GM12878 (cell line): ENCODE measurements at regions not wholly inside any gene's neighbourhood (a gene's known extent, or its start where the extent isn't known, plus 50 kb on each side); places are given as distances from the start of the nearest gene placed in this dataset.

ENCODE experiments used
- ATAC-seq: fragments of 200-7000 bp; cut with Tn5 transposase; 3 replicates; pipeline ENCODE4 v1.9.1; 2020; ENCODE audit warnings: mild to moderate bottlenecking, moderate library complexity
- BruUV-seq: library from RNA; stranded (reverse); fragments of 400-500 nt; replicated peaks from 2 replicates; lab custom pipeline; 2021; lab: Mats Ljungman, UMichigan
- CTCF ChIA-PET: fragments of 300-600 bp; sonication (Branson Sonifier 250); formaldehyde crosslinking; extraction: SDS; loops from one replicate; lab custom pipeline; 2021; ENCODE audit warnings: inconsistent platforms; lab: Yijun Ruan, JAX
- POLR2A ChIA-PET: fragments of 350-600 bp; formaldehyde crosslinking; extraction: SDS; loops from one replicate; lab custom pipeline; 2021; ENCODE audit warnings: inconsistent platforms; lab: Charles Lee
- RAD21 ChIA-PET: fragments of 300-600 bp; sonication (Branson Sonifier 250); formaldehyde crosslinking; loops from one replicate; lab custom pipeline; 2023; ENCODE audit warnings: antibody characterized with exemption; ENCODE audit not compliant: unreplicated experiment; lab: Charles Lee
- SMC1A ChIA-PET: fragments of 300-600 bp; sonication (Branson Sonifier 250); formaldehyde crosslinking; loops from one replicate; lab custom pipeline; 2023; ENCODE audit not compliant: unreplicated experiment, uncharacterized antibody; lab: Charles Lee
- DNase-seq: peaks from one replicate; pipeline ENCODE4 v3.0.0-alpha.2; 2011; ENCODE audit warnings: low read depth, low spot score
- FAIRE-seq: peaks from 3 replicates; lab custom pipeline; 2011; peaks lifted over from hg19 to GRCh38; lab: Jason Lieb, UNC
- H2AFZ ChIP-seq: 2 replicates; pipeline ENCODE4 v1.6.0; 2011; ENCODE audit warnings: low read depth, low read length, control low read depth; ENCODE audit not compliant: control insufficient read depth
- H3K27ac ChIP-seq: 2 replicates; pipeline ENCODE4 v1.5.1; 2011; ENCODE audit warnings: control low read depth; ENCODE audit not compliant: control insufficient read depth, insufficient read depth
- H3K27me3 ChIP-seq, 2 experiments: replicated peaks in 1 of 2; 2 replicates each; pipeline versions ENCODE4 v1.6.0 to v1.6.1; 2011; ENCODE audit warnings: low read length in 1 of 2; ENCODE audit not compliant: control insufficient read depth in 2 of 2, insufficient read depth in 2 of 2
- H3K36me3 ChIP-seq, 2 experiments: 2 replicates each; pipeline ENCODE4 v1.5.1; 2011; ENCODE audit warnings: low read length in 1 of 2; ENCODE audit not compliant: control insufficient read depth in 2 of 2, insufficient read depth in 2 of 2
- H3K4me1 ChIP-seq: 2 replicates; pipeline ENCODE4 v1.6.1; 2011; ENCODE audit warnings: mild to moderate bottlenecking, low read length, moderate library complexity, mixed read lengths; ENCODE audit not compliant: control insufficient read depth, insufficient read depth
- H3K4me2 ChIP-seq: 2 replicates; pipeline ENCODE4 v1.6.0; 2011; ENCODE audit warnings: control low read depth; ENCODE audit not compliant: control insufficient read depth, insufficient read depth
- H3K4me3 ChIP-seq: fragments of 200-600 bp; sonication (generic); 2 replicates; pipeline ENCODE4 v1.5.1; 2016
- H3K79me2 ChIP-seq: 2 replicates; pipeline ENCODE4 v1.6.0; 2011; ENCODE audit warnings: low read length; ENCODE audit not compliant: control insufficient read depth, insufficient read depth
- H3K9ac ChIP-seq: 2 replicates; pipeline ENCODE4 v1.8.0; 2011; ENCODE audit warnings: low read length, control low read depth, mixed read lengths; ENCODE audit not compliant: control insufficient read depth, insufficient read depth
- H3K9me3 ChIP-seq: replicated peaks from 3 replicates; pipeline ENCODE4 v1.5.1; 2011; ENCODE audit warnings: mild to moderate bottlenecking, low read length; ENCODE audit not compliant: control insufficient read depth, insufficient read depth
- H4K20me1 ChIP-seq: 2 replicates; pipeline ENCODE4 v1.6.0; 2011; ENCODE audit not compliant: control insufficient read depth, insufficient read depth
- BACH1 ChIP-seq: fragments of 450-650 bp; IDR thresholded peaks from 2 replicates; pipeline ENCODE4 v1.6.1; 2017; ENCODE audit warnings: mild to moderate bottlenecking, borderline replicate concordance
- CBFB ChIP-seq: IDR thresholded peaks from 2 replicates; pipeline ENCODE4 v1.6.1; 2016; ENCODE audit warnings: antibody characterized with exemption, low read depth
- CEBPB ChIP-seq, 2 experiments: fragments of 150-350 bp in 1 of 2; IDR thresholded peaks; 2 replicates each; pipeline ENCODE4 v1.6.1; 2012 to 2014; ENCODE audit warnings: low read depth in 2 of 2, low read length in 2 of 2, borderline replicate concordance in 1 of 2, inconsistent platforms in 1 of 2
- GATAD2B ChIP-seq: fragments of 450-650 bp; conservative IDR thresholded peaks from 2 replicates; pipeline ENCODE4 v1.6.1; 2017; ENCODE audit warnings: low read depth, mild to moderate bottlenecking, moderate library complexity
- JUNB ChIP-seq: IDR thresholded peaks from 2 replicates; pipeline ENCODE4 v1.6.1; 2016; ENCODE audit warnings: antibody characterized with exemption, mild to moderate bottlenecking
- JUND ChIP-seq: IDR thresholded peaks from 2 replicates; pipeline ENCODE4 v1.6.1; 2012; ENCODE audit warnings: low read depth, mild to moderate bottlenecking, low read length, improper control_type of control experiment, moderate library complexity
- KAT2A ChIP-seq: conservative IDR thresholded peaks from 2 replicates; pipeline ENCODE4 v1.6.1; 2011; ENCODE audit warnings: low read depth, low read length; ENCODE audit not compliant: control insufficient read depth
- NR2C2 ChIP-seq: IDR thresholded peaks from 2 replicates; pipeline ENCODE4 v1.6.1; 2011; ENCODE audit warnings: borderline replicate concordance, low read depth; ENCODE audit not compliant: control insufficient read depth, insufficient read length
- NRF1 ChIP-seq: conservative IDR thresholded peaks from 2 replicates; pipeline ENCODE4 v1.6.1; 2011; ENCODE audit warnings: mild to moderate bottlenecking, low read depth, low read length, improper control_type of control experiment
- PAX5 ChIP-seq: IDR thresholded peaks from 2 replicates; pipeline ENCODE4 v1.6.1; 2011; ENCODE audit warnings: low read depth, low read length, borderline replicate concordance
- RBBP5 ChIP-seq: fragments of 200-600 bp; sonication (generic); conservative IDR thresholded peaks from 2 replicates; pipeline ENCODE4 v1.6.1; 2016
- SIX5 ChIP-seq: IDR thresholded peaks from 2 replicates; pipeline ENCODE4 v1.6.1; 2011; ENCODE audit warnings: mild to moderate bottlenecking, low read depth, low read length, moderate library complexity; ENCODE audit not compliant: severe bottlenecking
- SP1 ChIP-seq: IDR thresholded peaks from one replicate; pipeline ENCODE4 v1.6.1; 2011; ENCODE audit warnings: low read depth, low read length
- STAT3 ChIP-seq: IDR thresholded peaks from 2 replicates; pipeline ENCODE4 v1.6.1; 2011; ENCODE audit warnings: low read depth, low read length, improper control_type of control experiment
- TCF12 ChIP-seq: IDR thresholded peaks from 2 replicates; pipeline ENCODE4 v1.6.1; 2011; ENCODE audit warnings: low read depth, mild to moderate bottlenecking, low read length
- ZNF24 ChIP-seq: fragments of 450-650 bp; IDR thresholded peaks from 2 replicates; pipeline ENCODE4 v1.6.1; 2017; ENCODE audit warnings: antibody characterized with exemption, mild to moderate bottlenecking
- in situ Hi-C: fragments of 300-500 bp; cut with MboI; formaldehyde crosslinking; loops from 9 replicates; pipeline ENCODE4 v1.14.3; 2018; ENCODE audit warnings: mixed read lengths
- intact Hi-C: fragments of 100-400 bp; cut with micrococcal nuclease; formaldehyde crosslinking; loops from one replicate; pipeline ENCODE4 v1.14.2; 2022; ENCODE audit not compliant: unreplicated experiment
- TF ChIP-seq, protein P1 (sequence below): IDR thresholded peaks from 2 replicates; pipeline ENCODE4 v1.6.1; 2011; ENCODE audit warnings: low read depth, mild to moderate bottlenecking, low read length, moderate library complexity, borderline replicate concordance; ENCODE audit errors: extremely low read depth
- TF ChIP-seq, protein P2 (sequence below): IDR thresholded peaks from 2 replicates; pipeline ENCODE4 v1.6.1; 2012; ENCODE audit warnings: low read depth, low read length, improper control_type of control experiment

DNA sequence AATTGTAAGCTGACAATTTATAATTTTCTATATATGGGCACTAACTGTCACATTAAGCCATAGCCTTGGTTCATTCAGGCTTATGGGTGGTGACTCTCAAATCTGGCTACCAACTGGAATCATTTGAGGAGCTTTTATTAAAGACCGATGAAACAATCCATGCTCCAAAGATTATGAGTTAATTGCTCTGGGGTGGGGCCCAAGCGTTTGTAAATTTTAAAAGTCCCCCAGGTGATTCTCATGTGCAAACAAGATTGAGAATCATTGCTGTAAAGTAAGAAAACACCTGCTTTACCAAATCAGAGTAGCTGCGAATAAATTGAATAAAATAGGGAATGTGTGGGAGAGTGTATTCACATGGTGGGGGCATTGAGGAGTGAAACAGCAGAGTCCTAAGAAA is 76.1 kb upstream of the RAB27B start (continued):
- TF ChIP-seq, protein P1, sequence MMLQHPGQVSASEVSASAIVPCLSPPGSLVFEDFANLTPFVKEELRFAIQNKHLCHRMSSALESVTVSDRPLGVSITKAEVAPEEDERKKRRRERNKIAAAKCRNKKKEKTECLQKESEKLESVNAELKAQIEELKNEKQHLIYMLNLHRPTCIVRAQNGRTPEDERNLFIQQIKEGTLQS: no peak
- no peak for TF ChIP-seq RBBP5

GRCh38 chr18:54755456-54755855 is 72.8 kb upstream of the RAB27B start:
- H4K20me1 ChIP-seq: no peaks in the 10 kb centered on the region
- in situ Hi-C loops: no loop called here
- CTCF ChIA-PET: interaction anchor here (0.6 kb wide), 1 partner anchor 479 kb away, joined by 3 read pairs; no protein-coding TSS in a partner anchor
- ATAC-seq (no peak), DNase-seq (no peak), FAIRE-seq (no peak)
- H3K4me2 ChIP-seq: no peak overlapping the region
- RAD21 ChIA-PET: no interaction called here
- no peaks in the 10 kb centered on the region for H3K9me3 ChIP-seq
- no TSS peak for BruUV-seq
- TF ChIP-seq NRF1: no peak
- TF ChIP-seq JUNB: no peak
- no peak for TF ChIP-seq SIX5
- no peak for TF ChIP-seq ZNF24
- no peak for TF ChIP-seq SP1
- TF ChIP-seq BACH1: no peak
- no peak for TF ChIP-seq KAT2A
- TF ChIP-seq NR2C2: no peak
- TF ChIP-seq STAT3: no peak
- TF ChIP-seq TCF12: no peak
- TF ChIP-seq CBFB: no peak
- TF ChIP-seq PAX5: no peak
- TF ChIP-seq CEBPB (IDR thresholded peaks at IDR 0.05; ENCODE audit: borderline replicate concordance in 1 of 2, low read depth in 2 of 2, low read length in 2 of 2): no peak
- TF ChIP-seq JUND: no peak
- TF ChIP-seq GATAD2B: no peak
- TF ChIP-seq, protein P2, sequence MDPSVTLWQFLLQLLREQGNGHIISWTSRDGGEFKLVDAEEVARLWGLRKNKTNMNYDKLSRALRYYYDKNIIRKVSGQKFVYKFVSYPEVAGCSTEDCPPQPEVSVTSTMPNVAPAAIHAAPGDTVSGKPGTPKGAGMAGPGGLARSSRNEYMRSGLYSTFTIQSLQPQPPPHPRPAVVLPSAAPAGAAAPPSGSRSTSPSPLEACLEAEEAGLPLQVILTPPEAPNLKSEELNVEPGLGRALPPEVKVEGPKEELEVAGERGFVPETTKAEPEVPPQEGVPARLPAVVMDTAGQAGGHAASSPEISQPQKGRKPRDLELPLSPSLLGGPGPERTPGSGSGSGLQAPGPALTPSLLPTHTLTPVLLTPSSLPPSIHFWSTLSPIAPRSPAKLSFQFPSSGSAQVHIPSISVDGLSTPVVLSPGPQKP: no peak
- TF ChIP-seq, all 136 proteins: peak for 0
- POLR2A ChIA-PET: no interaction called here
- H3K36me3 ChIP-seq: no peaks in the 10 kb centered on the region
- no peak overlapping the region for H3K27ac ChIP-seq
- H3K9ac ChIP-seq: no peak overlapping the region
- H3K27me3 ChIP-seq: no peaks in the 10 kb centered on the region; a peak in 1 of 4 replicates
- SMC1A ChIA-PET: no interaction called here
- H3K4me1 ChIP-seq: no peaks in the 10 kb centered on the region
- H3K4me3 ChIP-seq: no peak overlapping the region
- no peak overlapping the region for H2AFZ ChIP-seq
- intact Hi-C loops: no loop called here
- H3K79me2 ChIP-seq: no peaks in the 10 kb centered on the region
